ENCODE measurements at regions not wholly inside any gene's neighbourhood (a gene's known extent, or its start where the extent isn't known, plus 50 kb on each side); places are given as distances from the start of the nearest gene placed in this dataset.
"Not testable (repeated sequence)": the region's sequence is repeated elsewhere in the genome, so short reads cannot be mapped to it uniquely, and the experiment has no call there.

GRCh38 chr1:233722212-233722979 lies 108.5 kb downstream of the KCNK1 start:
- Histone ChIP-seq H3K4me3 (ENCODE audit: insufficient read depth in 1 of 2, low read depth in 1 of 2, low read length in 2 of 2) (no peak overlapping the region), H3K27ac (ENCODE audit: low read length, poor library complexity, severe bottlenecking) (no peak overlapping the region), H2BK120ac (ENCODE audit: low read depth, low read length) (no peak overlapping the region), H3K4ac (ENCODE audit: low read depth in 1 of 2, low read length in 2 of 2) (no peak overlapping the region), H2BK5ac (ENCODE audit: low read depth, low read length, poor library complexity, severe bottlenecking) (no peak overlapping the region), H3K23ac (ENCODE audit: low read length in 2 of 2) (no peak overlapping the region), H3K79me1 (replicated peaks; ENCODE audit: low read length, poor library complexity, severe bottlenecking) (no peaks in the 10 kb centered on the region), H3K9me3 (ENCODE audit: control insufficient read depth, low read length) (peaks cover 5% of the 10 kb centered on the region), H2AFZ (ENCODE audit: low read depth, low read length) (no peak overlapping the region), H3K4me1 (ENCODE audit: control insufficient read depth, insufficient read depth, low read depth, low read length) (no peaks in the 10 kb centered on the region), H3K14ac (ENCODE audit: low read length in 2 of 2) (no peak overlapping the region), H2AK5ac (ENCODE audit: low read length, severe bottlenecking) (no peak overlapping the region), H3K18ac (ENCODE audit: low read depth in 1 of 2, low read length in 2 of 2) (no peak overlapping the region), H4K8ac (ENCODE audit: low read length) (no peak overlapping the region), H3K27me3 (ENCODE audit: control insufficient read depth in 1 of 2, insufficient read depth in 1 of 2, low read length in 2 of 2) (no peaks in the 10 kb centered on the region), H3K36me3 (ENCODE audit: control insufficient read depth in 1 of 2, insufficient read depth in 2 of 2, low read depth in 1 of 2, low read length in 2 of 2) (no peaks in the 10 kb centered on the region), H3K4me2 (ENCODE audit: low read length, poor library complexity, severe bottlenecking) (no peak overlapping the region), H2BK15ac (ENCODE audit: low read depth, poor library complexity, severe bottlenecking) (no peak overlapping the region), H2BK12ac (ENCODE audit: low read length in 2 of 2) (no peak overlapping the region), H4K91ac (ENCODE audit: low read length) (no peak overlapping the region), H3K9ac (ENCODE audit: low read length) (no peak overlapping the region)
- DNase-seq, result no peak
- WGBS, result 83% methylated on average over 7 of the region's 8 CpGs

GRCh38 chr1:233723387-233723786 lies 109.5 kb downstream of the KCNK1 start:
- no peaks in the 10 kb centered on the region for H3K27me3 ChIP-seq (ENCODE audit: control insufficient read depth in 1 of 2, insufficient read depth in 1 of 2, low read length in 2 of 2)
- H3K36me3 ChIP-seq (ENCODE audit: control insufficient read depth in 1 of 2, insufficient read depth in 2 of 2, low read depth in 1 of 2, low read length in 2 of 2), result no peaks in the 10 kb centered on the region
- no peak overlapping the region for H3K4me2 ChIP-seq (ENCODE audit: low read length, poor library complexity, severe bottlenecking)
- no peak overlapping the region for H3K18ac ChIP-seq (ENCODE audit: low read depth in 1 of 2, low read length in 2 of 2)
- no peak overlapping the region for H3K23ac ChIP-seq (ENCODE audit: low read length in 2 of 2)
- H3K4me3 ChIP-seq (ENCODE audit: insufficient read depth in 1 of 2, low read depth in 1 of 2, low read length in 2 of 2), result no peak overlapping the region
- no peak overlapping the region for H3K27ac ChIP-seq (ENCODE audit: low read length, poor library complexity, severe bottlenecking)
- H3K14ac ChIP-seq (ENCODE audit: low read length in 2 of 2), result no peak overlapping the region
- no peak overlapping the region for H4K91ac ChIP-seq (ENCODE audit: low read length)
- H2BK15ac ChIP-seq (ENCODE audit: low read depth, poor library complexity, severe bottlenecking), result no peak overlapping the region
- DNase-seq, result no peak
- H2BK12ac ChIP-seq (ENCODE audit: low read length in 2 of 2), result no peak overlapping the region
- H4K8ac ChIP-seq (ENCODE audit: low read length), result no peak overlapping the region
- H2BK5ac ChIP-seq (ENCODE audit: low read depth, low read length, poor library complexity, severe bottlenecking), result no peak overlapping the region
- no peak overlapping the region for H2AFZ ChIP-seq (ENCODE audit: low read depth, low read length)
- H3K4me1 ChIP-seq (ENCODE audit: control insufficient read depth, insufficient read depth, low read depth, low read length), result no peaks in the 10 kb centered on the region
- H2BK120ac ChIP-seq (ENCODE audit: low read depth, low read length), result no peak overlapping the region
- no peak overlapping the region for H3K4ac ChIP-seq (ENCODE audit: low read depth in 1 of 2, low read length in 2 of 2)
- no peaks in the 10 kb centered on the region for H3K79me1 ChIP-seq (replicated peaks; ENCODE audit: low read length, poor library complexity, severe bottlenecking)
- H3K9me3 ChIP-seq (ENCODE audit: control insufficient read depth, low read length), result no peaks in the 10 kb centered on the region
- 78% methylated on average over 5 of the region's 6 CpGs for WGBS
- H2AK5ac ChIP-seq (ENCODE audit: low read length, severe bottlenecking), result no peak overlapping the region
- H3K9ac ChIP-seq (ENCODE audit: low read length), result no peak overlapping the region

GRCh38 chr1:233724131-233724631 lies 110.3 kb downstream of the KCNK1 start:
- H3K4me2 ChIP-seq (ENCODE audit: low read length, poor library complexity, severe bottlenecking); H2BK15ac ChIP-seq (ENCODE audit: low read depth, poor library complexity, severe bottlenecking); H3K27me3 ChIP-seq (ENCODE audit: control insufficient read depth in 1 of 2, insufficient read depth in 1 of 2, low read length in 2 of 2); H3K36me3 ChIP-seq (ENCODE audit: control insufficient read depth in 1 of 2, insufficient read depth in 2 of 2, low read depth in 1 of 2, low read length in 2 of 2); H3K9me3 ChIP-seq (ENCODE audit: control insufficient read depth, low read length); H4K91ac ChIP-seq (ENCODE audit: low read length); H2AK5ac ChIP-seq (ENCODE audit: low read length, severe bottlenecking); H3K23ac ChIP-seq (ENCODE audit: low read length in 2 of 2); H2AFZ ChIP-seq (ENCODE audit: low read depth, low read length); H3K9ac ChIP-seq (ENCODE audit: low read length); H3K14ac ChIP-seq (ENCODE audit: low read length in 2 of 2); H3K18ac ChIP-seq (ENCODE audit: low read depth in 1 of 2, low read length in 2 of 2); H2BK120ac ChIP-seq (ENCODE audit: low read depth, low read length); DNase-seq; H2BK12ac ChIP-seq (ENCODE audit: low read length in 2 of 2); H3K4ac ChIP-seq (ENCODE audit: low read depth in 1 of 2, low read length in 2 of 2); H2BK5ac ChIP-seq (ENCODE audit: low read depth, low read length, poor library complexity, severe bottlenecking); H3K79me1 ChIP-seq (replicated peaks; ENCODE audit: low read length, poor library complexity, severe bottlenecking); H3K4me1 ChIP-seq (ENCODE audit: control insufficient read depth, insufficient read depth, low read depth, low read length); H3K4me3 ChIP-seq (ENCODE audit: insufficient read depth in 1 of 2, low read depth in 1 of 2, low read length in 2 of 2); H4K8ac ChIP-seq (ENCODE audit: low read length); H3K27ac ChIP-seq (ENCODE audit: low read length, poor library complexity, severe bottlenecking): not testable (repeated sequence)
- 89% methylated on average over 8 of the region's 10 CpGs for WGBS

- no peaks in the 10 kb centered on the region for H3K4me1 ChIP-seq (ENCODE audit: control insufficient read depth, insufficient read depth, low read depth, low read length)
- no peak for DNase-seq
- no peak overlapping the region for H3K9ac ChIP-seq (ENCODE audit: low read length)
- no peaks in the 10 kb centered on the region for H3K36me3 ChIP-seq (ENCODE audit: control insufficient read depth in 1 of 2, insufficient read depth in 2 of 2, low read depth in 1 of 2, low read length in 2 of 2)
- no peak overlapping the region for H4K91ac ChIP-seq (ENCODE audit: low read length)
- H2BK5ac ChIP-seq (ENCODE audit: low read depth, low read length, poor library complexity, severe bottlenecking), result no peak overlapping the region
- no peak overlapping the region for H3K18ac ChIP-seq (ENCODE audit: low read depth in 1 of 2, low read length in 2 of 2)
- H4K8ac ChIP-seq (ENCODE audit: low read length), result no peak overlapping the region
- no peaks in the 10 kb centered on the region for H3K9me3 ChIP-seq (ENCODE audit: control insufficient read depth, low read length)
- H2BK15ac ChIP-seq (ENCODE audit: low read depth, poor library complexity, severe bottlenecking), result no peak overlapping the region
- no peak overlapping the region for H3K4me3 ChIP-seq (ENCODE audit: insufficient read depth in 1 of 2, low read depth in 1 of 2, low read length in 2 of 2)
- H3K27ac ChIP-seq (ENCODE audit: low read length, poor library complexity, severe bottlenecking), result no peak overlapping the region
- no peak overlapping the region for H3K4ac ChIP-seq (ENCODE audit: low read depth in 1 of 2, low read length in 2 of 2)
- 93% methylated on average over 7 of the region's 9 CpGs for WGBS
- no peak overlapping the region for H2BK12ac ChIP-seq (ENCODE audit: low read length in 2 of 2)
- H2BK120ac ChIP-seq (ENCODE audit: low read depth, low read length), result no peak overlapping the region
- no peaks in the 10 kb centered on the region for H3K27me3 ChIP-seq (ENCODE audit: control insufficient read depth in 1 of 2, insufficient read depth in 1 of 2, low read length in 2 of 2)
- H3K4me2 ChIP-seq (ENCODE audit: low read length, poor library complexity, severe bottlenecking), result no peak overlapping the region
- no peak overlapping the region for H3K23ac ChIP-seq (ENCODE audit: low read length in 2 of 2)
- no peak overlapping the region for H3K14ac ChIP-seq (ENCODE audit: low read length in 2 of 2)
- H3K79me1 ChIP-seq (replicated peaks; ENCODE audit: low read length, poor library complexity, severe bottlenecking), result no peaks in the 10 kb centered on the region
- no peak overlapping the region for H2AFZ ChIP-seq (ENCODE audit: low read depth, low read length)
- H2AK5ac ChIP-seq (ENCODE audit: low read length, severe bottlenecking), result no peak overlapping the region
Observed at GRCh38 chr1:233725423-233725822, 111.5 kb downstream of the KCNK1 start.
